GM23248 (cell line): ENCODE measurements at regions not wholly inside any gene's neighbourhood (a gene's known extent, or its start where the extent isn't known, plus 50 kb on each side); places are given as distances from the start of the nearest gene placed in this dataset.

ENCODE experiments used
- EZH2 ChIP-seq: fragments of 200-600 bp; sonication (generic); IDR thresholded peaks from 2 replicates; pipeline ENCODE4 v1.6.1; 2018; ENCODE audit warnings: antibody characterized with exemption, mild to moderate bottlenecking; ENCODE audit not compliant: insufficient read depth, poor library complexity, severe bottlenecking
- EZH2phosphoT487 ChIP-seq: fragments of 200-600 bp; sonication (generic); IDR thresholded peaks from 2 replicates; pipeline ENCODE4 v1.6.1; 2018; ENCODE audit warnings: antibody characterized with exemption, moderate library complexity, mild to moderate bottlenecking, low read depth; ENCODE audit not compliant: insufficient read depth

- TF ChIP-seq EZH2, result no peak
- no peak for TF ChIP-seq EZH2phosphoT487
Observed at GRCh38 chr2:75337619-75338018, 138.3 kb upstream of the TACR1 start.
